HG03565 (cell line): ENCODE measurements at regions not wholly inside any gene's neighbourhood (a gene's known extent, or its start where the extent isn't known, plus 50 kb on each side); places are given as distances from the start of the nearest gene placed in this dataset.

ENCODE experiments used
- ATAC-seq: cut with Tn5 transposase; IDR thresholded peaks from one replicate; pipeline ENCODE4 v1.9.1; 2021; ENCODE audit warnings: mild to moderate bottlenecking, moderate library complexity; ENCODE audit not compliant: unreplicated experiment

- ATAC-seq, result no peak
Observed at GRCh38 chr9:4386819-4387218, 87.0 kb upstream of the GLIS3 start.

GRCh38 chr9:4384750-4385149 is 84.9 kb upstream of the GLIS3 start:
- ATAC-seq, result no peak

- ATAC-seq, result no peak
Observed at GRCh38 chr9:4382722-4383317, 83.0 kb upstream of the GLIS3 start.

GRCh38 chr9:4381744-4382143 is 81.9 kb upstream of the GLIS3 start:
- ATAC-seq, result no peak

GRCh38 chr9:4380406-4380805 is 80.5 kb upstream of the GLIS3 start:
- ATAC-seq, result no peak

- ATAC-seq, result no peak
Observed at GRCh38 chr9:4375424-4376200, 75.7 kb upstream of the GLIS3 start.

- no peak for ATAC-seq
Observed at GRCh38 chr9:4371108-4371507, 71.2 kb upstream of the GLIS3 start.

GRCh38 chr9:4370501-4370900 is 70.6 kb upstream of the GLIS3 start:
- no peak for ATAC-seq

- no peak for ATAC-seq
Observed at GRCh38 chr9:4366591-4367330, 66.9 kb upstream of the GLIS3 start.

GRCh38 chr9:4365055-4365454 is 65.2 kb upstream of the GLIS3 start:
- no peak for ATAC-seq

GRCh38 chr9:4362281-4362680 is 62.4 kb upstream of the GLIS3 start:
- no peak for ATAC-seq

GRCh38 chr9:4359016-4359415 is 59.1 kb upstream of the GLIS3 start:
- no peak for ATAC-seq

- no peak for ATAC-seq
Observed at GRCh38 chr9:4357929-4358328, 58.1 kb upstream of the GLIS3 start.

GRCh38 chr9:4356306-4356705 is 56.4 kb upstream of the GLIS3 start:
- ATAC-seq, result no peak

GRCh38 chr9:4353236-4353635 is 53.4 kb upstream of the GLIS3 start:
- ATAC-seq, result no peak

- no peak for ATAC-seq
Observed at GRCh38 chr9:4349816-4350418, 50.0 kb upstream of the GLIS3 start.
